IMR-90 (cell line): ENCODE measurements at regions not wholly inside any gene's neighbourhood (a gene's known extent, or its start where the extent isn't known, plus 50 kb on each side); places are given as distances from the start of the nearest gene placed in this dataset.

Source experiments
- ATAC-seq: fragments of 200-7000 bp; cut with Tn5 transposase; 2 replicates; pipeline ENCODE4 v1.9.1; 2020; ENCODE audit warnings: low read depth, mild to moderate bottlenecking, moderate library complexity
- BruUV-seq: library from RNA; stranded (reverse); fragments of 400-500 nt; replicated peaks from 2 replicates; lab custom pipeline; 2021; lab: Mats Ljungman, UMichigan
- CTCF ChIA-PET: fragments of 300-600 bp; formaldehyde crosslinking; extraction: SDS; loops from one replicate; lab custom pipeline; 2021; ENCODE audit warnings: antibody characterized with exemption; lab: Yijun Ruan, JAX
- POLR2A ChIA-PET: fragments of 300-600 bp; sonication (Branson Sonifier 250); formaldehyde crosslinking; loops from one replicate; lab custom pipeline; 2022; ENCODE audit warnings: antibody characterized with exemption; ENCODE audit not compliant: unreplicated experiment; lab: Charles Lee
- DNase-seq: peaks from one replicate; pipeline ENCODE4 v3.0.0; 2013
- H2AFZ ChIP-seq: replicated peaks from 2 replicates; pipeline ENCODE3; 2013; ENCODE audit warnings: low read length, mild to moderate bottlenecking; ENCODE audit not compliant: poor library complexity
- H2AK5ac ChIP-seq: 2 replicates; pipeline ENCODE4 v1.6.1; 2013; ENCODE audit warnings: low read depth, low read length, inconsistent platforms
- H2AK9ac ChIP-seq: replicated peaks from 2 replicates; pipeline ENCODE3; 2013; ENCODE audit warnings: mild to moderate bottlenecking, low read depth, low read length, moderate library complexity; ENCODE audit not compliant: poor library complexity
- H2BK120ac ChIP-seq: 2 replicates; pipeline ENCODE4 v1.6.1; 2013; ENCODE audit warnings: low read depth, low read length, inconsistent platforms
- H2BK15ac ChIP-seq: 3 replicates; pipeline ENCODE4 v1.6.1; 2013; ENCODE audit warnings: low read depth, low read length, inconsistent platforms
- H2BK20ac ChIP-seq: 2 replicates; pipeline ENCODE4 v1.6.1; 2013; ENCODE audit warnings: low read depth, mild to moderate bottlenecking, inconsistent platforms, low read length, moderate library complexity
- H2BK5ac ChIP-seq: 2 replicates; pipeline ENCODE4 v1.6.1; 2013; ENCODE audit warnings: mild to moderate bottlenecking, low read depth, low read length, inconsistent platforms; ENCODE audit not compliant: poor library complexity, severe bottlenecking
- H3K14ac ChIP-seq: replicated peaks from 2 replicates; pipeline ENCODE4 v1.6.1; 2013; ENCODE audit warnings: low read depth, low read length, inconsistent platforms
- H3K18ac ChIP-seq: 2 replicates; pipeline ENCODE4 v1.6.1; 2013; ENCODE audit warnings: low read depth, low read length, control low read depth
- H3K23ac ChIP-seq: 2 replicates; pipeline ENCODE4 v1.6.1; 2013; ENCODE audit warnings: low read depth, low read length, inconsistent platforms
- H3K27ac ChIP-seq: 2 replicates; pipeline ENCODE4 v1.5.1; 2013; ENCODE audit warnings: mild to moderate bottlenecking, control low read depth, low read length; ENCODE audit not compliant: insufficient read depth
- H3K27me3 ChIP-seq: 2 replicates; pipeline ENCODE4 v1.6.1; 2013; ENCODE audit warnings: low read length; ENCODE audit not compliant: control insufficient read depth, insufficient read depth
- H3K36me3 ChIP-seq: 2 replicates; pipeline ENCODE4 v1.6.1; 2013; ENCODE audit warnings: low read length, mixed read lengths; ENCODE audit not compliant: control insufficient read depth, insufficient read depth
- H3K4ac ChIP-seq: 2 replicates; pipeline ENCODE4 v1.6.1; 2013; ENCODE audit warnings: low read depth, low read length, inconsistent platforms
- H3K4me1 ChIP-seq: 2 replicates; pipeline ENCODE4 v1.6.1; 2013; ENCODE audit warnings: low read length, mixed read lengths; ENCODE audit not compliant: control insufficient read depth, insufficient read depth
- H3K4me2 ChIP-seq: 2 replicates; pipeline ENCODE4 v1.6.1; 2013; ENCODE audit warnings: low read depth, mild to moderate bottlenecking, control low read depth, low read length, moderate library complexity
- H3K4me3 ChIP-seq: 2 replicates; pipeline ENCODE4 v1.5.1; 2013; ENCODE audit warnings: low read depth, mild to moderate bottlenecking, control low read depth, low read length, moderate library complexity; ENCODE audit not compliant: insufficient read depth
- H3K56ac ChIP-seq: 2 replicates; pipeline ENCODE4 v1.6.1; 2013; ENCODE audit warnings: low read length, inconsistent platforms; ENCODE audit not compliant: insufficient read depth; ENCODE audit errors: extremely low read depth
- H3K79me1 ChIP-seq, 2 experiments: 2 replicates each; pipeline ENCODE4 v1.6.1; 2013; ENCODE audit warnings: low read length in 2 of 2, inconsistent platforms in 1 of 2, low read depth in 1 of 2
- H3K9ac ChIP-seq: 2 replicates; pipeline ENCODE4 v1.6.1; 2013; ENCODE audit warnings: low read depth, low read length, control low read depth
- H3K9me1 ChIP-seq: 2 replicates; pipeline ENCODE4 v1.6.1; 2013; ENCODE audit warnings: low read length, inconsistent platforms; ENCODE audit not compliant: insufficient read depth
- H3K9me3 ChIP-seq: 2 replicates; pipeline ENCODE4 v1.6.1; 2013; ENCODE audit warnings: low read length; ENCODE audit not compliant: control insufficient read depth, insufficient read depth
- H4K20me1 ChIP-seq: 2 replicates; pipeline ENCODE4 v1.6.1; 2013; ENCODE audit warnings: low read length, inconsistent platforms; ENCODE audit not compliant: insufficient read depth
- H4K5ac ChIP-seq: 2 replicates; pipeline ENCODE4 v1.6.1; 2013; ENCODE audit warnings: mild to moderate bottlenecking, low read depth, low read length, control low read depth
- H4K8ac ChIP-seq, 2 experiments: 2 replicates each; pipeline ENCODE4 v1.6.1; 2013; ENCODE audit warnings: low read depth in 2 of 2, low read length in 2 of 2, control low read depth in 1 of 2, inconsistent platforms in 1 of 2
- H4K91ac ChIP-seq: 2 replicates; pipeline ENCODE4 v1.6.1; 2013; ENCODE audit warnings: low read depth, low read length, inconsistent platforms; ENCODE audit not compliant: insufficient read depth
- CEBPB ChIP-seq: IDR thresholded peaks from 2 replicates; pipeline ENCODE4 v1.6.1; 2012; ENCODE audit warnings: low read depth, low read length, improper control_type of control experiment
- CTCF ChIP-seq: conservative IDR thresholded peaks from 2 replicates; pipeline ENCODE4 v1.5.1; 2012; ENCODE audit warnings: mild to moderate bottlenecking, low read depth, low read length, improper control_type of control experiment
- ELK1 ChIP-seq: fragments of 150-350 bp; IDR thresholded peaks from 2 replicates; pipeline ENCODE4 v1.6.1; 2016; ENCODE audit warnings: low read depth, mild to moderate bottlenecking, low read length, moderate library complexity, borderline replicate concordance
- MAFK ChIP-seq: IDR thresholded peaks from 2 replicates; pipeline ENCODE4 v1.6.1; 2012; ENCODE audit warnings: low read depth, low read length, improper control_type of control experiment
- MAZ ChIP-seq: IDR thresholded peaks from 2 replicates; pipeline ENCODE4 v1.6.1; 2012; ENCODE audit warnings: low read depth, mild to moderate bottlenecking, low read length, improper control_type of control experiment, moderate library complexity, borderline replicate concordance
- MXI1 ChIP-seq: IDR thresholded peaks from 2 replicates; pipeline ENCODE4 v1.6.1; 2012; ENCODE audit warnings: low read depth, mild to moderate bottlenecking, low read length, moderate library complexity, borderline replicate concordance
- NFE2L2 ChIP-seq: fragments of 150-350 bp; IDR thresholded peaks from 2 replicates; pipeline ENCODE4 v1.6.1; 2016; ENCODE audit warnings: low read depth, mild to moderate bottlenecking, low read length
- POLR2A ChIP-seq: IDR thresholded peaks from 2 replicates; pipeline ENCODE4 v1.6.1; 2012; ENCODE audit warnings: mild to moderate bottlenecking, low read depth, low read length
- RAD21 ChIP-seq: IDR thresholded peaks from 2 replicates; pipeline ENCODE4 v1.6.1; 2012; ENCODE audit warnings: low read length, improper control_type of control experiment
- RCOR1 ChIP-seq: IDR thresholded peaks from 2 replicates; pipeline ENCODE4 v1.6.1; 2012; ENCODE audit warnings: mild to moderate bottlenecking, low read length, improper control_type of control experiment; ENCODE audit not compliant: insufficient replicate concordance
- RFX5 ChIP-seq: IDR thresholded peaks from 2 replicates; pipeline ENCODE4 v1.8.0; 2012; ENCODE audit warnings: low read depth, mild to moderate bottlenecking, low read length, moderate library complexity
- SMC3 ChIP-seq: fragments of 150-350 bp; IDR thresholded peaks from 2 replicates; pipeline ENCODE4 v1.6.1; 2016; ENCODE audit warnings: low read depth, mild to moderate bottlenecking, antibody characterized with exemption, low read length, moderate library complexity
- WGBS, 2 experiments: methylation state at CpG; one replicate each; pipeline versions ENCODE4 v1.1.5 to v1.1.7; 2013; ENCODE audit warnings: missing lambda C conversion rate in 2 of 2; ENCODE audit not compliant: insufficient read length in 1 of 2; ENCODE audit errors: extremely low coverage in 2 of 2; 5-methylcytosine and 5-hydroxymethylcytosine counted together
- dilution Hi-C: fragments of 300-500 bp; cut with HindIII; formaldehyde crosslinking; loops from one replicate; pipeline ENCODE4 v1.14.3; 2018; ENCODE audit warnings: low sequenced_read_pairs; ENCODE audit not compliant: unreplicated experiment
- in situ Hi-C: fragments of 300-500 bp; cut with MboI; formaldehyde crosslinking; loops from 3 replicates; pipeline ENCODE4 v1.14.3; 2019; ENCODE audit warnings: low sequenced_read_pairs, inconsistent platforms, mixed read lengths
- intact Hi-C: fragments of 100-400 bp; cut with micrococcal nuclease; formaldehyde crosslinking; loops from 2 replicates; pipeline ENCODE4 v1.10.0; 2022

GRCh38 chr9:90556897-90557675, 85.5 kb downstream of the DIRAS2 start:
- no CpG with 5 or more reads among the region's 5 CpGs for WGBS, 2 experiments
- no peaks in the 10 kb centered on the region for H3K9me3 ChIP-seq

More at GRCh38 chr9:90556897-90557675, 85.5 kb downstream of the DIRAS2 start:
- Histone ChIP-seq H2BK20ac (no peak overlapping the region), H3K27ac (no peak overlapping the region), H4K20me1 (no peaks in the 10 kb centered on the region), H2BK5ac (no peak overlapping the region), H3K79me1 (no peaks in the 10 kb centered on the region), H3K18ac (no peak overlapping the region), H2AK5ac (no peak overlapping the region), H3K4me3 (no peak overlapping the region), H3K27me3 (no peaks in the 10 kb centered on the region), H3K4me2 (no peak overlapping the region), H3K9me1 (no peaks in the 10 kb centered on the region), H2BK15ac (no peak overlapping the region), H2AK9ac (no peak overlapping the region), H4K8ac (no peak overlapping the region), H2BK120ac (no peak overlapping the region), H3K36me3 (no peaks in the 10 kb centered on the region), H3K56ac (no peak overlapping the region), H4K91ac (no peak overlapping the region), H3K4ac (no peak overlapping the region), H3K9ac (no peak overlapping the region), H4K5ac (no peak overlapping the region), H3K4me1 (no peaks in the 10 kb centered on the region), H2AFZ (no peak overlapping the region), H3K23ac (no peak overlapping the region), H3K14ac (no peak overlapping the region)
- dilution Hi-C loops (no loop called here), in situ Hi-C loops (no loop called here), intact Hi-C loops (no loop called here)
- DNase-seq: no peak
- BruUV-seq: no TSS peak
- POLR2A ChIA-PET: no interaction called here
- TF ChIP-seq NFE2L2 (no peak), ELK1 (no peak), SMC3 (no peak), POLR2A (no peak), RAD21 (no peak), RCOR1 (no peak), CEBPB (no peak), MAFK (no peak), RFX5 (no peak), MAZ (no peak), CTCF (no peak), MXI1 (no peak)
- ATAC-seq: no peak
- CTCF ChIA-PET: no interaction called here
